SH-SY5Y (cell line): ENCODE measurements at regions not wholly inside any gene's neighbourhood (a gene's known extent, or its start where the extent isn't known, plus 50 kb on each side); places are given as distances from the start of the nearest gene placed in this dataset.

ENCODE experiments used
- GATA2 ChIP-seq: IDR thresholded peaks from 2 replicates; pipeline ENCODE4 v1.6.1; 2011; ENCODE audit warnings: mild to moderate bottlenecking, low read depth, low read length
- GATA3 ChIP-seq: IDR thresholded peaks from 2 replicates; pipeline ENCODE4 v1.6.1; 2011; ENCODE audit warnings: low read depth, mild to moderate bottlenecking, low read length, moderate library complexity

DNA sequence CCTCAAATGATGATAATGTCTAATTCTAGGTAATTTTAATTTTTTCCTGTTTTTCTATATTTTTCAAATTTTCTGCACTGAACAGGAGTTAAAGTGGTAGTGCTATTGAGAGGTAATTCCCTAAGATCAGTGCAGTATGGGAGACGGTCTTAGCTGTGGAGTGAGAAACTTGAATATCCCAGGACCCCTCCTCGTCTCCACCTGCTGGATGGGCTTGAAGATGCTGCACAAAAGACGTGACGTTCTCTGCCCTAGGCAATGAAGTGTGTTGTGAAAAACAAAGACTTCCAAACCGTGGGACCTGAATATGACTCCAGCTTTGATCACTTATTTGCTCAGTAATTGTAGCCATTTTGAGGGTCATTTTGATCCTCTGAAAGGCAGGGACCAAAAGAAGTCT, 298.1 kb downstream of the VRK1 start:
- no peak for TF ChIP-seq GATA2
- no peak for TF ChIP-seq GATA3
